ENCODE measurements at regions not wholly inside any gene's neighbourhood (a gene's known extent, or its start where the extent isn't known, plus 50 kb on each side); places are given as distances from the start of the nearest gene placed in this dataset.
"Not testable (repeated sequence)": the region's sequence is repeated elsewhere in the genome, so short reads cannot be mapped to it uniquely, and the experiment has no call there.

GRCh38 chr3:164302622-164303021 is 775.7 kb downstream of the SI start:
- no peak for DNase-seq (ENCODE audit: low read depth)
- no peak for TF ChIP-seq CTCF (IDR thresholded peaks at IDR 0.05; ENCODE audit: insufficient read depth, low read depth, low read length)
- POLR2A ChIA-PET, result no interaction called here

GRCh38 chr3:164291486-164291885 is 786.8 kb downstream of the SI start:
- H3K36me3 ChIP-seq (ENCODE audit: control insufficient read depth, insufficient read depth, low read length); DNase-seq (ENCODE audit: low read depth); POLR2A ChIA-PET; H3K4me3 ChIP-seq (ENCODE audit: low read depth, low read length); CTCF ChIA-PET; H3K27me3 ChIP-seq (ENCODE audit: control insufficient read depth, insufficient read depth, low read length): not testable (repeated sequence)

More at GRCh38 chr3:164302622-164303021, 775.7 kb downstream of the SI start:
- H3K27me3 ChIP-seq (ENCODE audit: control insufficient read depth, insufficient read depth, low read length), result no peaks in the 10 kb centered on the region
- CTCF ChIA-PET, result no interaction called here
- H3K4me3 ChIP-seq (ENCODE audit: low read depth, low read length), result no peak overlapping the region
- no peaks in the 10 kb centered on the region for H3K36me3 ChIP-seq (ENCODE audit: control insufficient read depth, insufficient read depth, low read length)

GRCh38 chr3:164278550-164278949 is 799.7 kb downstream of the SI start:
- CTCF ChIA-PET, result no interaction called here
- no peak for TF ChIP-seq CTCF (IDR thresholded peaks at IDR 0.05; ENCODE audit: insufficient read depth, low read depth, low read length)
- Histone ChIP-seq H3K36me3 (ENCODE audit: control insufficient read depth, insufficient read depth, low read length) (no peaks in the 10 kb centered on the region), H3K4me3 (ENCODE audit: low read depth, low read length) (no peak overlapping the region), H3K27me3 (ENCODE audit: control insufficient read depth, insufficient read depth, low read length) (no peaks in the 10 kb centered on the region)
- POLR2A ChIA-PET, result no interaction called here
- DNase-seq (ENCODE audit: low read depth), result no peak

DNA sequence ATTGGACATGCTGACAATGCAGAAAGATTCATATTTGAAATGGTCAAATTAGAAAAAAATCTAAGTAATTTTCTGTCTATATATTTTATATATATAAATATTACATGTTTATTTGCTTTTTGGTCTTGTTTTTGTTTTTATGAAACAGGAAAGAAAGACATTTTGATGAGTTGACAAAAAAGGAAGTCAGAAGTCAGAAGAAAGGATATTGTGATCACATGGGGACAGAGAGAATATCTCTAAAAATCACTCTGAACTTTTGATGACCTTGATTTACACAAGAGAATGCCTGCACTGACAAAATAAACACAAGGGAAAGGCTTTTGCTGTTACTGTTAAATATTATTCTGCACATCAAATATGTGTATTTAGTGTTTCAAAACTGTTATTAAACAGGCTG is 811.2 kb downstream of the SI start:
- no peak overlapping the region for H3K4me3 ChIP-seq (ENCODE audit: low read depth, low read length)
- ChIA-PET POLR2A (no interaction called here), CTCF (no interaction called here)
- no peaks in the 10 kb centered on the region for H3K27me3 ChIP-seq (ENCODE audit: control insufficient read depth, insufficient read depth, low read length)
- no peak for TF ChIP-seq CTCF (IDR thresholded peaks at IDR 0.05; ENCODE audit: insufficient read depth, low read depth, low read length)
- H3K36me3 ChIP-seq (ENCODE audit: control insufficient read depth, insufficient read depth, low read length), result no peaks in the 10 kb centered on the region
- DNase-seq (ENCODE audit: low read depth), result no peak

DNA sequence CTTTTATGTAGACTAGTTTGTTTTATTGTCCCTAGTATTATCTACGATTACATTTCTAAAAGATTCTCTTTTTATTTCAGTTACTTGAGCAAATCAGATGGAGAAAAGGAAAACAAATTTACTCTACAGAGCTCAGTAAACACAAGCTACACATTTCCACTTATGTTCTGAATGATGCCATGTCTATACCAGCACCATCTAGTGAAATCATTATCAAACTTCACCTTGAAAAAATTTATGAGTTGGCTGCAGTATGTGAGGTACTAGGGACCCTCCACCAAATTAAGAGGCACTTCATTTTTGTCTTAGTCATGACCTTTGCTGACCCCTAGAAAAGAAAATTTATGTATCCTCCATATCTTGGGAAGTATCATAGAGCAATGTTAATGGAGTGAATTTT is 827.4 kb downstream of the SI start:
- TF ChIP-seq CTCF (IDR thresholded peaks at IDR 0.05; ENCODE audit: insufficient read depth, low read depth, low read length), result no peak
- no peak overlapping the region for H3K4me3 ChIP-seq (ENCODE audit: low read depth, low read length)
- no peaks in the 10 kb centered on the region for H3K27me3 ChIP-seq (ENCODE audit: control insufficient read depth, insufficient read depth, low read length)
- POLR2A ChIA-PET, result no interaction called here
- H3K36me3 ChIP-seq (ENCODE audit: control insufficient read depth, insufficient read depth, low read length), result no peaks in the 10 kb centered on the region
- CTCF ChIA-PET, result no interaction called here
- no peak for DNase-seq (ENCODE audit: low read depth)

DNA sequence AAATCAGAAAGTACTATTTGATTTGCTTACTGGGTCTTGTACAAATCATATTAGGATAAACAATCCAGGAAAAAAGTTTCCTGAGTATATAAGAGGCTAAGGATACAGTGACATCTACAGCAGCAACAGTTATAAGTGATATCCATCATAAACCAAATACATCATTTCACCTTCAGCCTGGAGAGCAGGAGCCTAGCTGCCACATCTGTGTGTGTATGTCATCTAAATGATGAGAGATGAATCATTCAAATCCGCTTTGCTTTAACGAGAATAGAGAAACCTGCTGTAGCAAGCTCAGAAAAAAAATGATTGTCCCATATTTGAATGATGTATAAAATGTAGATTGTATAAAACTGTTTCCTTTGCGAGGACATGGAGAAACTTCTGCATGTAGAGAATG is 841.4 kb downstream of the SI start:
- POLR2A ChIA-PET, result no interaction called here
- no peak for DNase-seq (ENCODE audit: low read depth)
- H3K4me3 ChIP-seq (ENCODE audit: low read depth, low read length), result no peak overlapping the region
- CTCF ChIA-PET, result no interaction called here
- no peaks in the 10 kb centered on the region for H3K27me3 ChIP-seq (ENCODE audit: control insufficient read depth, insufficient read depth, low read length)
- TF ChIP-seq CTCF (IDR thresholded peaks at IDR 0.05; ENCODE audit: insufficient read depth, low read depth, low read length), result no peak
- H3K36me3 ChIP-seq (ENCODE audit: control insufficient read depth, insufficient read depth, low read length), result no peaks in the 10 kb centered on the region
